GM23338 (cell line): ENCODE measurements at regions not wholly inside any gene's neighbourhood (a gene's known extent, or its start where the extent isn't known, plus 50 kb on each side); places are given as distances from the start of the nearest gene placed in this dataset.

Experiments used
- ATAC-seq: fragments of 200-7000 bp; cut with Tn5 transposase; 3 replicates; pipeline ENCODE4 v1.9.1; 2020
- DNase-seq: peaks from one replicate; pipeline ENCODE4 v3.0.0-alpha.2; 2015; ENCODE audit warnings: low spot score
- H2AFZ ChIP-seq: fragments of 200-600 bp; sonication (generic); 2 replicates; pipeline ENCODE4 v1.8.0; 2016; ENCODE audit warnings: antibody characterized with exemption, mild to moderate bottlenecking, moderate library complexity
- H3F3A ChIP-seq: fragments of 200-600 bp; sonication (generic); replicated peaks from 2 replicates; pipeline ENCODE4 v1.8.0; 2017; ENCODE audit warnings: antibody characterized with exemption, mixed run types, low read depth
- H3K27ac ChIP-seq: fragments of 200-600 bp; sonication (generic); 2 replicates; pipeline ENCODE4 v1.6.1; 2016; ENCODE audit warnings: low read depth
- H3K27me3 ChIP-seq: fragments of 200-600 bp; sonication (generic); 2 replicates; pipeline ENCODE4 v1.8.0; 2016; ENCODE audit warnings: mild to moderate bottlenecking, mixed run types, moderate library complexity; ENCODE audit not compliant: insufficient read depth
- H3K36me3 ChIP-seq: fragments of 200-600 bp; sonication (generic); 2 replicates; pipeline ENCODE4 v1.8.0; 2016; ENCODE audit warnings: mild to moderate bottlenecking; ENCODE audit not compliant: insufficient read depth
- H3K4me1 ChIP-seq: fragments of 200-600 bp; sonication (generic); 2 replicates; pipeline ENCODE4 v1.8.0; 2016; ENCODE audit warnings: mild to moderate bottlenecking, moderate library complexity; ENCODE audit not compliant: insufficient read depth
- H3K4me2 ChIP-seq: fragments of 200-600 bp; sonication (generic); 2 replicates; pipeline ENCODE4 v1.7.1; 2017; ENCODE audit warnings: mixed run types
- H3K4me3 ChIP-seq: fragments of 200-600 bp; sonication (generic); 2 replicates; pipeline ENCODE4 v1.6.1; 2016; ENCODE audit warnings: mixed run types
- H3K79me2 ChIP-seq: fragments of 200-600 bp; sonication (generic); replicated peaks from 2 replicates; pipeline ENCODE4 v1.8.0; 2017; ENCODE audit warnings: mild to moderate bottlenecking; ENCODE audit not compliant: insufficient read depth
- H3K9me2 ChIP-seq: fragments of 200-600 bp; sonication (generic); 2 replicates; pipeline ENCODE4 v1.8.0; 2017; ENCODE audit not compliant: insufficient read depth
- H4K20me1 ChIP-seq: fragments of 200-600 bp; sonication (generic); replicated peaks from 2 replicates; pipeline ENCODE4 v1.8.0; 2017; ENCODE audit warnings: mild to moderate bottlenecking; ENCODE audit not compliant: insufficient read depth
- H3K27ac Mint-ChIP-seq: 2 replicates; pipeline ENCODE4 v1.8.0; 2020; ENCODE audit warnings: inconsistent platforms, mild to moderate bottlenecking, moderate library complexity, mixed read lengths
- H3K27me3 Mint-ChIP-seq: 3 replicates; pipeline ENCODE4 v1.8.0; 2022; ENCODE audit warnings: low read depth, mild to moderate bottlenecking, moderate library complexity, mixed read lengths, inconsistent platforms; ENCODE audit not compliant: insufficient read depth, poor library complexity
- H3K36me3 Mint-ChIP-seq: 3 replicates; pipeline ENCODE4 v1.8.0; 2021; ENCODE audit warnings: low read depth, mild to moderate bottlenecking, inconsistent platforms, moderate library complexity, mixed read lengths
- H3K4me1 Mint-ChIP-seq: 3 replicates; pipeline ENCODE4 v1.8.0; 2020; ENCODE audit warnings: mild to moderate bottlenecking, inconsistent platforms, mixed read lengths
- H3K4me3 Mint-ChIP-seq: 3 replicates; pipeline ENCODE4 v1.8.0; 2021; ENCODE audit warnings: moderate library complexity, mild to moderate bottlenecking, inconsistent platforms, mixed read lengths
- H3K9me3 Mint-ChIP-seq: 3 replicates; pipeline ENCODE4 v1.8.0; 2020; ENCODE audit warnings: moderate library complexity, mild to moderate bottlenecking, inconsistent platforms, mixed read lengths
- CREB1 ChIP-seq: fragments of 250-450 bp; sonication (Bioruptor Pico); IDR thresholded peaks from 2 replicates; pipeline ENCODE4 v1.5.0; 2020; ENCODE audit warnings: low read depth, mild to moderate bottlenecking, moderate library complexity
- EZH2 ChIP-seq: fragments of 200-600 bp; sonication (generic); IDR thresholded peaks from one replicate; pipeline ENCODE4 v1.8.0; 2017; ENCODE audit warnings: antibody characterized with exemption, mild to moderate bottlenecking, low read depth; ENCODE audit not compliant: unreplicated experiment
- EZH2phosphoT487 ChIP-seq: fragments of 200-600 bp; sonication (generic); IDR thresholded peaks from one replicate; pipeline ENCODE4 v1.8.1; 2018; ENCODE audit warnings: antibody characterized with exemption; ENCODE audit not compliant: unreplicated experiment
- JUNB ChIP-seq: IDR thresholded peaks from one replicate; pipeline ENCODE4 v1.6.1; 2016; ENCODE audit warnings: antibody characterized with exemption; ENCODE audit not compliant: unreplicated experiment
- NANOG ChIP-seq: IDR thresholded peaks from 2 replicates; pipeline ENCODE4 v1.6.1; 2016; ENCODE audit warnings: antibody characterized with exemption, borderline replicate concordance
- POLR2AphosphoS5 ChIP-seq: IDR thresholded peaks from 2 replicates; pipeline ENCODE4 v1.6.1; 2016; ENCODE audit warnings: antibody characterized with exemption, low read depth
- STAT1 ChIP-seq: IDR thresholded peaks from one replicate; pipeline ENCODE4 v1.6.1; 2016; ENCODE audit warnings: antibody characterized with exemption; ENCODE audit not compliant: unreplicated experiment
- ZNF114 ChIP-seq: fragments of 250-450 bp; sonication (Bioruptor Pico); IDR thresholded peaks from 2 replicates; pipeline ENCODE4 v1.5.0; 2020; ENCODE audit warnings: mild to moderate bottlenecking, moderate library complexity
- ZNF331 ChIP-seq: fragments of 250-450 bp; sonication (Bioruptor Pico); IDR thresholded peaks from 2 replicates; pipeline ENCODE4 v1.5.0; 2020; ENCODE audit warnings: low read depth, mild to moderate bottlenecking, moderate library complexity
- TF ChIP-seq, protein P1 (sequence below): IDR thresholded peaks from one replicate; pipeline ENCODE4 v1.6.1; 2018; ENCODE audit warnings: antibody characterized with exemption; ENCODE audit not compliant: unreplicated experiment
- TF ChIP-seq, protein P2 (sequence below), 2 experiments: fragments of 200-600 bp in 1 of 2; sonication (generic) in 1 of 2; conservative IDR thresholded peaks; 2 replicates each; pipeline versions ENCODE4 v1.5.1 to v1.6.1; 2016 to 2017; ENCODE audit warnings: antibody characterized with exemption in 2 of 2, low read depth in 2 of 2, mild to moderate bottlenecking in 2 of 2, moderate library complexity in 1 of 2
- TF ChIP-seq, protein P3 (sequence below): fragments of 250-450 bp; sonication (Bioruptor Pico); IDR thresholded peaks from 2 replicates; pipeline ENCODE4 v1.5.0; 2020; ENCODE audit warnings: mild to moderate bottlenecking, moderate library complexity
- TF ChIP-seq, protein P4 (sequence below): IDR thresholded peaks from 2 replicates; pipeline ENCODE4 v1.6.1; 2016; ENCODE audit warnings: antibody characterized with exemption

DNA sequence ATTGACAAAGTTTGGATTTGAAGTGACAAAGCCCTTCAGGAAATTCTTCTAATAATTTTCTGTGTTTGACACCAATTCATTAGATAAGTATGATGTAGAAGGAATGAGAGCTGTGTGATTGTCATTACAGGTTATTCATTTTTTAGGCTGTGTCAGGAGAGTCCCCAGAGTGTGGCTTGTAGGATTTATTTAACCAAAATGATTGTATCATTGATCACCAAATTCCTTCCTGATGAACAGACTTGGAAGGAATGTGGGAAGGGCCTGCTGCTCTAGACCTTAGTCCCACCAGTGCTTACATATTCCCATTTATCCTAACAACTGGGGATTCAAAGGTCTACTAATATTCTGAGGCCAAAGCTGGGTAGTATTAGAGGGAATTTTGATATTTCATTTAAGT lies 383.3 kb upstream of the KAZN start:
- no peaks in the 10 kb centered on the region for H3K4me1 ChIP-seq
- H3K36me3 Mint-ChIP-seq: peaks cover 13% of the 10 kb centered on the region
- no peaks in the 10 kb centered on the region for H3K27me3 Mint-ChIP-seq
- no peak overlapping the region for H3K27ac ChIP-seq
- TF ChIP-seq STAT1 (no peak), EZH2 (no peak), ZNF331 (CRISPR knock-in tag) (no peak), EZH2phosphoT487 (no peak), JUNB (no peak), POLR2AphosphoS5 (no peak), CREB1 (CRISPR knock-in tag) (no peak), NANOG (no peak), ZNF114 (CRISPR knock-in tag) (no peak)
- TF ChIP-seq, protein P1, sequence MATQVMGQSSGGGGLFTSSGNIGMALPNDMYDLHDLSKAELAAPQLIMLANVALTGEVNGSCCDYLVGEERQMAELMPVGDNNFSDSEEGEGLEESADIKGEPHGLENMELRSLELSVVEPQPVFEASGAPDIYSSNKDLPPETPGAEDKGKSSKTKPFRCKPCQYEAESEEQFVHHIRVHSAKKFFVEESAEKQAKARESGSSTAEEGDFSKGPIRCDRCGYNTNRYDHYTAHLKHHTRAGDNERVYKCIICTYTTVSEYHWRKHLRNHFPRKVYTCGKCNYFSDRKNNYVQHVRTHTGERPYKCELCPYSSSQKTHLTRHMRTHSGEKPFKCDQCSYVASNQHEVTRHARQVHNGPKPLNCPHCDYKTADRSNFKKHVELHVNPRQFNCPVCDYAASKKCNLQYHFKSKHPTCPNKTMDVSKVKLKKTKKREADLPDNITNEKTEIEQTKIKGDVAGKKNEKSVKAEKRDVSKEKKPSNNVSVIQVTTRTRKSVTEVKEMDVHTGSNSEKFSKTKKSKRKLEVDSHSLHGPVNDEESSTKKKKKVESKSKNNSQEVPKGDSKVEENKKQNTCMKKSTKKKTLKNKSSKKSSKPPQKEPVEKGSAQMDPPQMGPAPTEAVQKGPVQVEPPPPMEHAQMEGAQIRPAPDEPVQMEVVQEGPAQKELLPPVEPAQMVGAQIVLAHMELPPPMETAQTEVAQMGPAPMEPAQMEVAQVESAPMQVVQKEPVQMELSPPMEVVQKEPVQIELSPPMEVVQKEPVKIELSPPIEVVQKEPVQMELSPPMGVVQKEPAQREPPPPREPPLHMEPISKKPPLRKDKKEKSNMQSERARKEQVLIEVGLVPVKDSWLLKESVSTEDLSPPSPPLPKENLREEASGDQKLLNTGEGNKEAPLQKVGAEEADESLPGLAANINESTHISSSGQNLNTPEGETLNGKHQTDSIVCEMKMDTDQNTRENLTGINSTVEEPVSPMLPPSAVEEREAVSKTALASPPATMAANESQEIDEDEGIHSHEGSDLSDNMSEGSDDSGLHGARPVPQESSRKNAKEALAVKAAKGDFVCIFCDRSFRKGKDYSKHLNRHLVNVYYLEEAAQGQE: no peak
- TF ChIP-seq, protein P2, sequence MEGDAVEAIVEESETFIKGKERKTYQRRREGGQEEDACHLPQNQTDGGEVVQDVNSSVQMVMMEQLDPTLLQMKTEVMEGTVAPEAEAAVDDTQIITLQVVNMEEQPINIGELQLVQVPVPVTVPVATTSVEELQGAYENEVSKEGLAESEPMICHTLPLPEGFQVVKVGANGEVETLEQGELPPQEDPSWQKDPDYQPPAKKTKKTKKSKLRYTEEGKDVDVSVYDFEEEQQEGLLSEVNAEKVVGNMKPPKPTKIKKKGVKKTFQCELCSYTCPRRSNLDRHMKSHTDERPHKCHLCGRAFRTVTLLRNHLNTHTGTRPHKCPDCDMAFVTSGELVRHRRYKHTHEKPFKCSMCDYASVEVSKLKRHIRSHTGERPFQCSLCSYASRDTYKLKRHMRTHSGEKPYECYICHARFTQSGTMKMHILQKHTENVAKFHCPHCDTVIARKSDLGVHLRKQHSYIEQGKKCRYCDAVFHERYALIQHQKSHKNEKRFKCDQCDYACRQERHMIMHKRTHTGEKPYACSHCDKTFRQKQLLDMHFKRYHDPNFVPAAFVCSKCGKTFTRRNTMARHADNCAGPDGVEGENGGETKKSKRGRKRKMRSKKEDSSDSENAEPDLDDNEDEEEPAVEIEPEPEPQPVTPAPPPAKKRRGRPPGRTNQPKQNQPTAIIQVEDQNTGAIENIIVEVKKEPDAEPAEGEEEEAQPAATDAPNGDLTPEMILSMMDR (conservative IDR thresholded peaks at IDR 0.05; ENCODE audit: low read depth in 2 of 2): no peak
- TF ChIP-seq, protein P3, sequence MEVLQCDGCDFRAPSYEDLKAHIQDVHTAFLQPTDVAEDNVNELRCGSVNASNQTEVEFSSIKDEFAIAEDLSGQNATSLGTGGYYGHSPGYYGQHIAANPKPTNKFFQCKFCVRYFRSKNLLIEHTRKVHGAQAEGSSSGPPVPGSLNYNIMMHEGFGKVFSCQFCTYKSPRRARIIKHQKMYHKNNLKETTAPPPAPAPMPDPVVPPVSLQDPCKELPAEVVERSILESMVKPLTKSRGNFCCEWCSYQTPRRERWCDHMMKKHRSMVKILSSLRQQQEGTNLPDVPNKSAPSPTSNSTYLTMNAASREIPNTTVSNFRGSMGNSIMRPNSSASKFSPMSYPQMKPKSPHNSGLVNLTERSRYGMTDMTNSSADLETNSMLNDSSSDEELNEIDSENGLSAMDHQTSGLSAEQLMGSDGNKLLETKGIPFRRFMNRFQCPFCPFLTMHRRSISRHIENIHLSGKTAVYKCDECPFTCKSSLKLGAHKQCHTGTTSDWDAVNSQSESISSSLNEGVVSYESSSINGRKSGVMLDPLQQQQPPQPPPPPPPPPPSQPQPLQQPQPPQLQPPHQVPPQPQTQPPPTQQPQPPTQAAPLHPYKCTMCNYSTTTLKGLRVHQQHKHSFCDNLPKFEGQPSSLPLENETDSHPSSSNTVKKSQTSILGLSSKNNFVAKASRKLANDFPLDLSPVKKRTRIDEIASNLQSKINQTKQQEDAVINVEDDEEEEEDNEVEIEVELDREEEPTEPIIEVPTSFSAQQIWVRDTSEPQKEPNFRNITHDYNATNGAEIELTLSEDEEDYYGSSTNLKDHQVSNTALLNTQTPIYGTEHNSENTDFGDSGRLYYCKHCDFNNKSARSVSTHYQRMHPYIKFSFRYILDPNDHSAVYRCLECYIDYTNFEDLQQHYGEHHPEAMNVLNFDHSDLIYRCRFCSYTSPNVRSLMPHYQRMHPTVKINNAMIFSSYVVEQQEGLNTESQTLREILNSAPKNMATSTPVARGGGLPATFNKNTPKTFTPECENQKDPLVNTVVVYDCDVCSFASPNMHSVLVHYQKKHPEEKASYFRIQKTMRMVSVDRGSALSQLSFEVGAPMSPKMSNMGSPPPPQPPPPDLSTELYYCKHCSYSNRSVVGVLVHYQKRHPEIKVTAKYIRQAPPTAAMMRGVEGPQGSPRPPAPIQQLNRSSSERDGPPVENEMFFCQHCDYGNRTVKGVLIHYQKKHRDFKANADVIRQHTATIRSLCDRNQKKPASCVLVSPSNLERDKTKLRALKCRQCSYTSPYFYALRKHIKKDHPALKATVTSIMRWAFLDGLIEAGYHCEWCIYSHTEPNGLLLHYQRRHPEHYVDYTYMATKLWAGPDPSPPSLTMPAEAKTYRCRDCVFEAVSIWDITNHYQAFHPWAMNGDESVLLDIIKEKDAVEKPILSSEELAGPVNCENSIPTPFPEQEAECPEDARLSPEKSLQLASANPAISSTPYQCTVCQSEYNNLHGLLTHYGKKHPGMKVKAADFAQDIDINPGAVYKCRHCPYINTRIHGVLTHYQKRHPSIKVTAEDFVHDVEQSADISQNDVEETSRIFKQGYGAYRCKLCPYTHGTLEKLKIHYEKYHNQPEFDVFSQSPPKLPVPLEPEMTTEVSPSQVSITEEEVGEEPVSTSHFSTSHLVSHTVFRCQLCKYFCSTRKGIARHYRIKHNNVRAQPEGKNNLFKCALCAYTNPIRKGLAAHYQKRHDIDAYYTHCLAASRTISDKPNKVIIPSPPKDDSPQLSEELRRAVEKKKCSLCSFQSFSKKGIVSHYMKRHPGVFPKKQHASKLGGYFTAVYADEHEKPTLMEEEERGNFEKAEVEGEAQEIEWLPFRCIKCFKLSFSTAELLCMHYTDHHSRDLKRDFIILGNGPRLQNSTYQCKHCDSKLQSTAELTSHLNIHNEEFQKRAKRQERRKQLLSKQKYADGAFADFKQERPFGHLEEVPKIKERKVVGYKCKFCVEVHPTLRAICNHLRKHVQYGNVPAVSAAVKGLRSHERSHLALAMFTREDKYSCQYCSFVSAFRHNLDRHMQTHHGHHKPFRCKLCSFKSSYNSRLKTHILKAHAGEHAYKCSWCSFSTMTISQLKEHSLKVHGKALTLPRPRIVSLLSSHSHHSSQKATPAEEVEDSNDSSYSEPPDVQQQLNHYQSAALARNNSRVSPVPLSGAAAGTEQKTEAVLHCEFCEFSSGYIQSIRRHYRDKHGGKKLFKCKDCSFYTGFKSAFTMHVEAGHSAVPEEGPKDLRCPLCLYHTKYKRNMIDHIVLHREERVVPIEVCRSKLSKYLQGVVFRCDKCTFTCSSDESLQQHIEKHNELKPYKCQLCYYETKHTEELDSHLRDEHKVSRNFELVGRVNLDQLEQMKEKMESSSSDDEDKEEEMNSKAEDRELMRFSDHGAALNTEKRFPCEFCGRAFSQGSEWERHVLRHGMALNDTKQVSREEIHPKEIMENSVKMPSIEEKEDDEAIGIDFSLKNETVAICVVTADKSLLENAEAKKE (CRISPR knock-in tag): no peak
- TF ChIP-seq, protein P4, sequence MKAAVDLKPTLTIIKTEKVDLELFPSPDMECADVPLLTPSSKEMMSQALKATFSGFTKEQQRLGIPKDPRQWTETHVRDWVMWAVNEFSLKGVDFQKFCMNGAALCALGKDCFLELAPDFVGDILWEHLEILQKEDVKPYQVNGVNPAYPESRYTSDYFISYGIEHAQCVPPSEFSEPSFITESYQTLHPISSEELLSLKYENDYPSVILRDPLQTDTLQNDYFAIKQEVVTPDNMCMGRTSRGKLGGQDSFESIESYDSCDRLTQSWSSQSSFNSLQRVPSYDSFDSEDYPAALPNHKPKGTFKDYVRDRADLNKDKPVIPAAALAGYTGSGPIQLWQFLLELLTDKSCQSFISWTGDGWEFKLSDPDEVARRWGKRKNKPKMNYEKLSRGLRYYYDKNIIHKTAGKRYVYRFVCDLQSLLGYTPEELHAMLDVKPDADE: no peak
- no peaks in the 10 kb centered on the region for H3F3A ChIP-seq
- no peaks in the 10 kb centered on the region for H4K20me1 ChIP-seq
- no peaks in the 10 kb centered on the region for H3K4me1 Mint-ChIP-seq
- no peak for ATAC-seq
- H3K79me2 ChIP-seq: no peaks in the 10 kb centered on the region
- no peak overlapping the region for H3K4me2 ChIP-seq
- H3K27me3 ChIP-seq: no peaks in the 10 kb centered on the region
- H3K9me3 Mint-ChIP-seq: peaks cover 23% of the 10 kb centered on the region
- peaks cover 2% of the 10 kb centered on the region; the same call in 1 of the 2 replicates for H3K36me3 ChIP-seq
- no peak for DNase-seq
- H3K9me2 ChIP-seq: peaks cover 6% of the 10 kb centered on the region; the same call in 1 of the 2 replicates
- H3K4me3 Mint-ChIP-seq: no peak overlapping the region
- H3K4me3 ChIP-seq: no peak overlapping the region
- H3K27ac Mint-ChIP-seq: no peak overlapping the region
- H2AFZ ChIP-seq: no peak overlapping the region
